HL-60 (cell line): ENCODE measurements at regions not wholly inside any gene's neighbourhood (a gene's known extent, or its start where the extent isn't known, plus 50 kb on each side); places are given as distances from the start of the nearest gene placed in this dataset.

ENCODE experiments used
- DNase-seq, 2 experiments: peaks; one replicate each; pipeline ENCODE4 v3.0.0-alpha.2; 2010 to 2020; ENCODE audit warnings: low read depth in 1 of 2, low spot score in 1 of 2
- H3K27ac ChIP-seq: fragments of 250-450 bp; sonication (Bioruptor Pico); replicated peaks from 2 replicates; pipeline ENCODE4 v1.5.1; 2020; ENCODE audit warnings: mild to moderate bottlenecking, moderate library complexity
- H3K27me3 ChIP-seq: fragments of 250-450 bp; sonication (Bioruptor Pico); 2 replicates; pipeline ENCODE4 v1.5.1; 2021; ENCODE audit warnings: mild to moderate bottlenecking, moderate library complexity; ENCODE audit not compliant: insufficient read depth, poor library complexity, severe bottlenecking
- H3K4me3 ChIP-seq: replicated peaks from 2 replicates; pipeline ENCODE4 v1.5.1; 2011; ENCODE audit warnings: mild to moderate bottlenecking, control low read depth, low read length; ENCODE audit not compliant: insufficient read depth
- GABPA ChIP-seq: IDR thresholded peaks from 2 replicates; pipeline ENCODE4 v1.6.1; 2012; ENCODE audit warnings: low read depth
- POLR2AphosphoS5 ChIP-seq: IDR thresholded peaks from 2 replicates; pipeline ENCODE4 v1.6.1; 2012; ENCODE audit warnings: low read depth
- SPI1 ChIP-seq: IDR thresholded peaks from 2 replicates; pipeline ENCODE4 v1.6.1; 2012; ENCODE audit warnings: low read depth, mild to moderate bottlenecking, borderline replicate concordance
- TF ChIP-seq, protein P1 (sequence below): IDR thresholded peaks from one replicate; pipeline ENCODE4 v1.5.1; 2011; ENCODE audit warnings: low read length, control low read depth, inconsistent platforms; ENCODE audit not compliant: insufficient read depth
- TF ChIP-seq, protein P2 (sequence below): IDR thresholded peaks from 2 replicates; pipeline ENCODE4 v1.6.1; 2012; ENCODE audit warnings: low read depth; ENCODE audit not compliant: insufficient replicate concordance

DNA sequence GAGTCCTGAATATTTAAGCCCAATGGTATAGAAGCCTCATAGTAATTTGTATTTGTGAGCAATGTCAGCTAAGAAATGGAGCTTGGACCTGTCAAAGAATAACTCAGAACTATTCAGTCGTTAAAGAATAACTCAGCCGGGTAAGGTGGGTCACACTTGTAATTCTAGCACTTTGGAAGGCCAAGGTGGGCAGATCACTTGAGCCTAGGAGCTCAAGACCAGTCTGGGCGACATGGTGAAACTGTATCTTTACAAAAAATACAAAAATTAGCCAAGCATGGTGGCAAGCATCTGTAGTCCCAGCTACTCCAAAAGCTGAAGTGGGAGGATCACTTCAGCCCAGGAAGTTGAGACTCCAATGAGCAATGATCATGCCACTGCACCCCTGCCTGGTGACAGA, 1526.5 kb downstream of the LRRC4C start:
- Histone ChIP-seq H3K27me3 (no peaks in the 10 kb centered on the region), H3K27ac (no peak overlapping the region), H3K4me3 (no peak overlapping the region)
- no peak for DNase-seq
- TF ChIP-seq SPI1 (no peak), POLR2AphosphoS5 (no peak), GABPA (no peak)
- TF ChIP-seq, protein P1, sequence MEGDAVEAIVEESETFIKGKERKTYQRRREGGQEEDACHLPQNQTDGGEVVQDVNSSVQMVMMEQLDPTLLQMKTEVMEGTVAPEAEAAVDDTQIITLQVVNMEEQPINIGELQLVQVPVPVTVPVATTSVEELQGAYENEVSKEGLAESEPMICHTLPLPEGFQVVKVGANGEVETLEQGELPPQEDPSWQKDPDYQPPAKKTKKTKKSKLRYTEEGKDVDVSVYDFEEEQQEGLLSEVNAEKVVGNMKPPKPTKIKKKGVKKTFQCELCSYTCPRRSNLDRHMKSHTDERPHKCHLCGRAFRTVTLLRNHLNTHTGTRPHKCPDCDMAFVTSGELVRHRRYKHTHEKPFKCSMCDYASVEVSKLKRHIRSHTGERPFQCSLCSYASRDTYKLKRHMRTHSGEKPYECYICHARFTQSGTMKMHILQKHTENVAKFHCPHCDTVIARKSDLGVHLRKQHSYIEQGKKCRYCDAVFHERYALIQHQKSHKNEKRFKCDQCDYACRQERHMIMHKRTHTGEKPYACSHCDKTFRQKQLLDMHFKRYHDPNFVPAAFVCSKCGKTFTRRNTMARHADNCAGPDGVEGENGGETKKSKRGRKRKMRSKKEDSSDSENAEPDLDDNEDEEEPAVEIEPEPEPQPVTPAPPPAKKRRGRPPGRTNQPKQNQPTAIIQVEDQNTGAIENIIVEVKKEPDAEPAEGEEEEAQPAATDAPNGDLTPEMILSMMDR: no peak
- TF ChIP-seq, protein P2, sequence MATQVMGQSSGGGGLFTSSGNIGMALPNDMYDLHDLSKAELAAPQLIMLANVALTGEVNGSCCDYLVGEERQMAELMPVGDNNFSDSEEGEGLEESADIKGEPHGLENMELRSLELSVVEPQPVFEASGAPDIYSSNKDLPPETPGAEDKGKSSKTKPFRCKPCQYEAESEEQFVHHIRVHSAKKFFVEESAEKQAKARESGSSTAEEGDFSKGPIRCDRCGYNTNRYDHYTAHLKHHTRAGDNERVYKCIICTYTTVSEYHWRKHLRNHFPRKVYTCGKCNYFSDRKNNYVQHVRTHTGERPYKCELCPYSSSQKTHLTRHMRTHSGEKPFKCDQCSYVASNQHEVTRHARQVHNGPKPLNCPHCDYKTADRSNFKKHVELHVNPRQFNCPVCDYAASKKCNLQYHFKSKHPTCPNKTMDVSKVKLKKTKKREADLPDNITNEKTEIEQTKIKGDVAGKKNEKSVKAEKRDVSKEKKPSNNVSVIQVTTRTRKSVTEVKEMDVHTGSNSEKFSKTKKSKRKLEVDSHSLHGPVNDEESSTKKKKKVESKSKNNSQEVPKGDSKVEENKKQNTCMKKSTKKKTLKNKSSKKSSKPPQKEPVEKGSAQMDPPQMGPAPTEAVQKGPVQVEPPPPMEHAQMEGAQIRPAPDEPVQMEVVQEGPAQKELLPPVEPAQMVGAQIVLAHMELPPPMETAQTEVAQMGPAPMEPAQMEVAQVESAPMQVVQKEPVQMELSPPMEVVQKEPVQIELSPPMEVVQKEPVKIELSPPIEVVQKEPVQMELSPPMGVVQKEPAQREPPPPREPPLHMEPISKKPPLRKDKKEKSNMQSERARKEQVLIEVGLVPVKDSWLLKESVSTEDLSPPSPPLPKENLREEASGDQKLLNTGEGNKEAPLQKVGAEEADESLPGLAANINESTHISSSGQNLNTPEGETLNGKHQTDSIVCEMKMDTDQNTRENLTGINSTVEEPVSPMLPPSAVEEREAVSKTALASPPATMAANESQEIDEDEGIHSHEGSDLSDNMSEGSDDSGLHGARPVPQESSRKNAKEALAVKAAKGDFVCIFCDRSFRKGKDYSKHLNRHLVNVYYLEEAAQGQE: no peak

DNA sequence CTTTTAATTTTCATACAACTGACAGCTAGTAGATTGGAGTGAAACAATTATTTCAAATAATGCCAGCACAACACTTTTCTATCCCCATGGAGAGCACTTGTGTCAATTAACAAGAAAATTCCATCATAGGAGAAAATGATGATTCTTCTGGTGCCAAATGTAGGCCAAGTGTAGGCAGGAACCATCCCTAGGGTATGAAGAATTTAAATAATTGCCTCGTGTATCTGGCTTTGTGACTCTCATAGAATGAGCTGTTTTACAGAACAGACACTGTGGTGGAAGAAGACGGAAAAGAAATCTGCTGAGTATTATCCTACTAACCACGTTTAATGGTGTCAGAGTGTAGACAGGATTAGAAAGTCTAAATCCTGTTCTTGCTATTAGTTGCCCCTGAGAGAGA, 1542.2 kb downstream of the LRRC4C start:
- no peak overlapping the region for H3K4me3 ChIP-seq
- no peak overlapping the region for H3K27ac ChIP-seq
- DNase-seq: no peak
- H3K27me3 ChIP-seq: no peaks in the 10 kb centered on the region
- TF ChIP-seq, protein P1: no peak
- TF ChIP-seq POLR2AphosphoS5 (no peak), GABPA (no peak), SPI1 (no peak)
- TF ChIP-seq, protein P2: no peak

DNA sequence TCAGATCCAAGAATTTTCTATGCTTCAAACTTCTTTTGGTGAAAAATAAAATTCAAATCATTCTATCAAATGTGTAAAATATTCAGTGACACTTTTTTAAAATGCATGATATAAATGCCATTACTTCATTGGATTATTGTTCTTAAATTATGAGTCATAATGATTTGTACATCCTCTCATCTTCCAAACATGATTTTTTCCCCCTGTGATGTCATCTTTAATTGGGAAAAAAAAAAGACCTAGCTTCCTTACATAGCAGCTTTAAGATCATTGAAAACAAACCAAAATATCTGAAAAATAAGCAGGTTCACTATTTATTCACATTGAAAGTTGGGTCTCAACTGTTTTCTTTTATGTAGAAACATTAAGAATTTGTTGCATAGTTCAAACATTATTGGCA, 1549.4 kb downstream of the LRRC4C start:
- Histone ChIP-seq H3K27me3 (no peaks in the 10 kb centered on the region), H3K27ac (no peak overlapping the region), H3K4me3 (no peak overlapping the region)
- TF ChIP-seq, protein P1: no peak
- TF ChIP-seq, protein P2: no peak
- no peak for TF ChIP-seq GABPA
- TF ChIP-seq POLR2AphosphoS5: no peak
- no peak for TF ChIP-seq SPI1
- DNase-seq: no peak
